K562 (cell line): ENCODE measurements at regions not wholly inside any gene's neighbourhood (a gene's known extent, or its start where the extent isn't known, plus 50 kb on each side); places are given as distances from the start of the nearest gene placed in this dataset.

Experiments
- ATAC-seq: fragments of 200-7000 bp; cut with Tn5 transposase; 3 replicates; pipeline ENCODE4 v1.9.1; 2020; ENCODE audit warnings: moderate library complexity
- BruUV-seq: library from RNA; stranded (reverse); fragments of 400-500 nt; replicated peaks from 2 replicates; lab custom pipeline; 2021; lab: Mats Ljungman, UMichigan
- CTCF ChIA-PET: fragments of 300-600 bp; formaldehyde crosslinking; extraction: SDS; loops from one replicate; lab custom pipeline; 2021; ENCODE audit warnings: low intra/inter-chr PET ratio; lab: Yijun Ruan, JAX
- POLR2A ChIA-PET: fragments of 300-600, 350-650 bp; sonication (Branson Sonifier 250); formaldehyde crosslinking; extraction: SDS; loops from one replicate; lab custom pipeline; 2021; ENCODE audit warnings: antibody characterized with exemption, inconsistent platforms; lab: Yijun Ruan, JAX
- DNase-seq, 4 experiments: peaks; one replicate each; pipeline versions ENCODE4 v3.0.0 to v3.0.0-alpha.2; 2011 to 2018; ENCODE audit warnings: low spot score in 3 of 4, mixed read lengths in 3 of 4; ENCODE audit errors: extremely low read depth in 1 of 4
- FAIRE-seq: peaks from 2 replicates; lab custom pipeline; 2011; peaks lifted over from hg19 to GRCh38; lab: Jason Lieb, UNC
- H2AFZ ChIP-seq: 2 replicates; pipeline ENCODE4 v1.6.0; 2011; ENCODE audit warnings: low read depth, low read length, control low read depth, inconsistent platforms
- H3K27ac ChIP-seq: fragments of 200-600 bp; 3 replicates; pipeline ENCODE4 v1.8.0; 2011; ENCODE audit warnings: low read depth, mild to moderate bottlenecking, control low read depth, inconsistent platforms, low read length, moderate library complexity, mixed read lengths; ENCODE audit errors: extremely low read depth
- H3K27me3 ChIP-seq, 2 experiments: fragments of 300-600 bp in 1 of 2; 2 replicates in 1 of 2; 3 replicates in 1 of 2; pipeline versions ENCODE4 v1.6.0 to v1.8.0; 2011; ENCODE audit warnings: inconsistent platforms in 2 of 2, low read length in 2 of 2, mild to moderate bottlenecking in 1 of 2, mixed read lengths in 1 of 2, moderate library complexity in 1 of 2; ENCODE audit not compliant: control insufficient read depth in 2 of 2, insufficient read depth in 2 of 2
- H3K36me3 ChIP-seq: fragments of 300-600 bp; 3 replicates; pipeline ENCODE4 v1.8.0; 2011; ENCODE audit warnings: mild to moderate bottlenecking, low read length, inconsistent platforms; ENCODE audit not compliant: control insufficient read depth, insufficient read depth
- H3K4me1 ChIP-seq, 2 experiments: fragments of 200-600 bp in 1 of 2; replicated peaks in 1 of 2; 2 replicates in 1 of 2; 3 replicates in 1 of 2; pipeline versions ENCODE4 v1.5.1 to v1.8.0; 2011; ENCODE audit warnings: inconsistent platforms in 2 of 2, low read length in 2 of 2, mild to moderate bottlenecking in 1 of 2, mixed read lengths in 1 of 2, moderate library complexity in 1 of 2; ENCODE audit not compliant: control insufficient read depth in 2 of 2, insufficient read depth in 2 of 2
- H3K4me2 ChIP-seq: 2 replicates; pipeline ENCODE4 v1.6.1; 2011; ENCODE audit warnings: low read length, control low read depth, inconsistent platforms, mixed read lengths; ENCODE audit not compliant: insufficient read depth
- H3K4me3 ChIP-seq: fragments of 200-600 bp; sonication (generic), shearing (Covaris generic); 2 replicates; pipeline ENCODE4 v1.5.1; 2016; ENCODE audit warnings: control low read depth, inconsistent platforms
- H3K79me2 ChIP-seq: fragments of 200-600 bp; 3 replicates; pipeline ENCODE4 v1.8.0; 2011; ENCODE audit warnings: low read length, inconsistent platforms; ENCODE audit not compliant: control insufficient read depth, insufficient read depth
- H3K9ac ChIP-seq, 2 experiments: 2 replicates each; pipeline versions ENCODE4 v1.6.0 to v1.6.1; 2011; ENCODE audit warnings: low read depth in 2 of 2, low read length in 2 of 2, control low read depth in 1 of 2, inconsistent platforms in 1 of 2, mild to moderate bottlenecking in 1 of 2, mixed read lengths in 1 of 2; ENCODE audit not compliant: insufficient read depth in 1 of 2
- H3K9me1 ChIP-seq: one replicate; pipeline ENCODE4 v1.6.0; 2011; ENCODE audit warnings: inconsistent platforms, mild to moderate bottlenecking, low read length, moderate library complexity; ENCODE audit not compliant: control insufficient read depth, insufficient read depth
- H3K9me3 ChIP-seq: replicated peaks from 2 replicates; pipeline ENCODE4 v1.5.1; 2011; ENCODE audit warnings: low read depth, low read length, inconsistent platforms; ENCODE audit not compliant: control insufficient read depth, insufficient read depth
- H4K20me1 ChIP-seq: replicated peaks from 2 replicates; pipeline ENCODE4 v1.6.1; 2011; ENCODE audit warnings: low read length, inconsistent platforms, mixed read lengths; ENCODE audit not compliant: control insufficient read depth, insufficient read depth
- ESRRA ChIP-seq: fragments of 450-650 bp; IDR thresholded peaks from 2 replicates; pipeline ENCODE4 v1.6.1; 2014; ENCODE audit warnings: low read depth, mild to moderate bottlenecking, moderate library complexity, borderline replicate concordance
- IRF1 ChIP-seq: sonication (generic); formaldehyde crosslinking; IDR thresholded peaks from 2 replicates; pipeline ENCODE4 v1.8.0; 2022; ENCODE audit warnings: missing genetic modification reagents, mild to moderate bottlenecking, borderline replicate concordance
- MEIS2 ChIP-seq: fragments of 450-650 bp; IDR thresholded peaks from 2 replicates; pipeline ENCODE4 v1.6.1; 2014; ENCODE audit warnings: mild to moderate bottlenecking; ENCODE audit not compliant: partially characterized antibody
- SRF ChIP-seq, 2 experiments: fragments of 250-450, 450-650 bp in 1 of 2; sonication (Bioruptor Pico) in 1 of 2; sonication (generic) in 1 of 2; formaldehyde crosslinking; IDR thresholded peaks; 2 replicates each; pipeline versions ENCODE4 v1.5.0 to v1.5.1; 2020 to 2022; ENCODE audit warnings: mild to moderate bottlenecking in 1 of 2, missing genetic modification reagents in 1 of 2
- TSHZ1 ChIP-seq: fragments of 250-450 bp; sonication (Bioruptor Pico); IDR thresholded peaks from 2 replicates; pipeline ENCODE4 v1.4.0; 2020; ENCODE audit warnings: mild to moderate bottlenecking, moderate library complexity
- ZBTB9 ChIP-seq: fragments of 450-650 bp; formaldehyde crosslinking; IDR thresholded peaks from 2 replicates; pipeline ENCODE4 v1.4.0; 2020; ENCODE audit warnings: mild to moderate bottlenecking, moderate library complexity
- ZNF551 ChIP-seq: fragments of 250-450 bp; sonication (Bioruptor Pico); IDR thresholded peaks from 2 replicates; pipeline ENCODE4 v1.5.0; 2021; ENCODE audit warnings: mild to moderate bottlenecking, moderate library complexity
- WGBS: fragments of 100-300 bp; shearing (Covaris generic); methylation state at CpG from one replicate; pipeline ENCODE4 v1.1.6; 2016; ENCODE audit warnings: low coverage, mixed read lengths; ENCODE audit not compliant: insufficient coverage; ENCODE audit errors: missing lambda C conversion rate; 5-methylcytosine and 5-hydroxymethylcytosine counted together
- in situ Hi-C: fragments of 300-500 bp; cut with MboI; formaldehyde crosslinking; loops from 4 replicates; pipeline ENCODE4 v1.15.0; 2018; ENCODE audit warnings: inconsistent platforms, mixed read lengths
- intact Hi-C: fragments of 100-400 bp; cut with micrococcal nuclease; formaldehyde crosslinking; loops from 2 replicates; pipeline ENCODE4 v1.14.2; 2022

DNA sequence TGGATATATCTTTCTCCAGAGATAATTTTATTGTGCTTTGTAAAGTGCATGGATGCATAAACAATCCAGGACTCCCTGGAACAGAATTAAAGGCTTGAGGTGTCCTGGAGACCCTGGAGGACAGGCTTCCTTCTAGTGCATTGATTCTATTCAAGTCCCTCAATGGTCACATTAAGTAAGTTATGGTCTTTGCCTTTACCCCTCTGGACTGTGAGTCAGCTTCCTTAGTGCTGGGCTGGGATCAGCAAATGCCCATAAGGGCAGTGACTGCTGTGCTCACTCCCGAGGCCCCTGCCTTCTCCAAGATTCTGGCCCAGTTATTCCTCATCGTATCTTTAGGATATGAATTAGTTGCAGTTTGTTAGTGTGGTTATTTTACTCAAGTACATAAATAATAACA is 178.7 kb upstream of the PRSS58 start:
- Histone ChIP-seq H2AFZ (no peak overlapping the region), H3K9me1 (no peaks in the 10 kb centered on the region), H3K9ac (no peak overlapping the region), H3K36me3 (no peaks in the 10 kb centered on the region), H3K27me3 (peaks cover 0 to 4% of the 10 kb centered on the region in 2 experiments; a peak in 1 of 5 replicates), H3K79me2 (no peaks in the 10 kb centered on the region), H3K4me2 (no peak overlapping the region), H3K4me1 (no peaks in the 10 kb centered on the region), H4K20me1 (no peaks in the 10 kb centered on the region), H3K27ac (no peak overlapping the region), H3K4me3 (no peak overlapping the region), H3K9me3 (no peaks in the 10 kb centered on the region)
- DNase-seq (peak in 2 of 4 experiments; percentile 35 to 64), FAIRE-seq (no peak), ATAC-seq (no peak)
- TF ChIP-seq TSHZ1 (CRISPR knock-in tag): no peak
- no peak for TF ChIP-seq SRF (CRISPR knock-in tag; IDR thresholded peaks at IDR 0.05)
- TF ChIP-seq IRF1: no peak
- TF ChIP-seq MEIS2: no peak
- no peak for TF ChIP-seq ZBTB9
- no peak for TF ChIP-seq ESRRA
- TF ChIP-seq ZNF551 (CRISPR knock-in tag): no peak
- ChIA-PET CTCF (no interaction called here), POLR2A (no interaction called here)
- BruUV-seq: no TSS peak
- WGBS: 0% methylated on average over 2 of the region's 2 CpGs
- intact Hi-C loops (no loop called here), in situ Hi-C loops (no loop called here)
